ENCODE measurements at regions not wholly inside any gene's neighbourhood (a gene's known extent, or its start where the extent isn't known, plus 50 kb on each side); places are given as distances from the start of the nearest gene placed in this dataset.

DNA sequence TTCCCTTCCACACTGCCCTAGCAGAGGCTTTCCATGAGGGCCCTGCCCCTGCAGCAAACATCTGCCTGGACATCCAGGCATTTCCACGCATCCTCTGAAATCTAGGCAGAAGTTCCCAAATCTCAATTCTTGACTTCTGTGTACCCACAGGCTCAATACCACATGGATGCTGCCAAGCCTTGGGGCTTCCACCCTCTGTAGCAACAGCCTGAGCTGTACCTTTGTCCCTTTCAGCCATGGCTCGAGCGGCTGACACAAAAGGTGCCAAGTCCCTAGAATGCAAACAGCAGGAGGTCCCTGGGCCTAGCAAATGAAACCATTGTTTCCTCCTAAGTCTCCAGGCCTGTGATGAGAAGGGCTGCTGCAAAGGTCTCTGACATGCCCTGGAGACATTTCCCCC is 744.5 kb upstream of the LINC00305 start (continued):
- TF ChIP-seq, protein P1, sequence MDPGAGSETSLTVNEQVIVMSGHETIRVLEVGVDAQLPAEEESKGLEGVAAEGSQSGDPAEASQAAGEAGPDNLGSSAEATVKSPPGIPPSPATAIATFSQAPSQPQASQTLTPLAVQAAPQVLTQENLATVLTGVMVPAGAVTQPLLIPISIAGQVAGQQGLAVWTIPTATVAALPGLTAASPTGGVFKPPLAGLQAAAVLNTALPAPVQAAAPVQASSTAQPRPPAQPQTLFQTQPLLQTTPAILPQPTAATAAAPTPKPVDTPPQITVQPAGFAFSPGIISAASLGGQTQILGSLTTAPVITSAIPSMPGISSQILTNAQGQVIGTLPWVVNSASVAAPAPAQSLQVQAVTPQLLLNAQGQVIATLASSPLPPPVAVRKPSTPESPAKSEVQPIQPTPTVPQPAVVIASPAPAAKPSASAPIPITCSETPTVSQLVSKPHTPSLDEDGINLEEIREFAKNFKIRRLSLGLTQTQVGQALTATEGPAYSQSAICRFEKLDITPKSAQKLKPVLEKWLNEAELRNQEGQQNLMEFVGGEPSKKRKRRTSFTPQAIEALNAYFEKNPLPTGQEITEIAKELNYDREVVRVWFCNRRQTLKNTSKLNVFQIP (CRISPR knock-in tag; IDR thresholded peaks at IDR 0.05; ENCODE audit: borderline replicate concordance, low read depth) = no peak
- no peak for TF ChIP-seq RARB (CRISPR knock-in tag; IDR thresholded peaks at IDR 0.05)
- no peak for TF ChIP-seq ZNF8 (CRISPR knock-in tag; IDR thresholded peaks at IDR 0.05)

- no peak for TF ChIP-seq RARB (CRISPR knock-in tag; IDR thresholded peaks at IDR 0.05)
- no peak for ATAC-seq
These were observed 740.1 kb upstream of the LINC00305 start for GRCh38 chr18:64888956-64889355.

- ATAC-seq = no peak
- TF ChIP-seq ZNF8 (CRISPR knock-in tag; IDR thresholded peaks at IDR 0.05) = no peak
- TF ChIP-seq, protein P1 (CRISPR knock-in tag; IDR thresholded peaks at IDR 0.05; ENCODE audit: borderline replicate concordance, low read depth) = no peak
- no peak for TF ChIP-seq TCF4 (CRISPR knock-in tag; IDR thresholded peaks at IDR 0.05; ENCODE audit: borderline replicate concordance)
- no peak for TF ChIP-seq OSR1 (CRISPR knock-in tag; IDR thresholded peaks at IDR 0.05)
- no peak for TF ChIP-seq ARNTL (CRISPR knock-in tag; IDR thresholded peaks at IDR 0.05; ENCODE audit: borderline replicate concordance, low read depth)
- TF ChIP-seq PPARA (CRISPR knock-in tag; IDR thresholded peaks at IDR 0.05; ENCODE audit: borderline replicate concordance) = no peak
- TF ChIP-seq ZFP30 (CRISPR knock-in tag; IDR thresholded peaks at IDR 0.05) = no peak
- no peak for TF ChIP-seq BACH2 (CRISPR knock-in tag; IDR thresholded peaks at IDR 0.05; ENCODE audit: borderline replicate concordance)
- no peak for TF ChIP-seq TOX (CRISPR knock-in tag; IDR thresholded peaks at IDR 0.05; ENCODE audit: borderline replicate concordance)
- no peak for TF ChIP-seq ZNF70 (CRISPR knock-in tag; IDR thresholded peaks at IDR 0.05)
- TF ChIP-seq CREB5 (CRISPR knock-in tag; IDR thresholded peaks at IDR 0.05; ENCODE audit: low read depth) = no peak
- no peak for TF ChIP-seq ZFP3 (CRISPR knock-in tag; IDR thresholded peaks at IDR 0.05)
- TF ChIP-seq, protein P2, sequence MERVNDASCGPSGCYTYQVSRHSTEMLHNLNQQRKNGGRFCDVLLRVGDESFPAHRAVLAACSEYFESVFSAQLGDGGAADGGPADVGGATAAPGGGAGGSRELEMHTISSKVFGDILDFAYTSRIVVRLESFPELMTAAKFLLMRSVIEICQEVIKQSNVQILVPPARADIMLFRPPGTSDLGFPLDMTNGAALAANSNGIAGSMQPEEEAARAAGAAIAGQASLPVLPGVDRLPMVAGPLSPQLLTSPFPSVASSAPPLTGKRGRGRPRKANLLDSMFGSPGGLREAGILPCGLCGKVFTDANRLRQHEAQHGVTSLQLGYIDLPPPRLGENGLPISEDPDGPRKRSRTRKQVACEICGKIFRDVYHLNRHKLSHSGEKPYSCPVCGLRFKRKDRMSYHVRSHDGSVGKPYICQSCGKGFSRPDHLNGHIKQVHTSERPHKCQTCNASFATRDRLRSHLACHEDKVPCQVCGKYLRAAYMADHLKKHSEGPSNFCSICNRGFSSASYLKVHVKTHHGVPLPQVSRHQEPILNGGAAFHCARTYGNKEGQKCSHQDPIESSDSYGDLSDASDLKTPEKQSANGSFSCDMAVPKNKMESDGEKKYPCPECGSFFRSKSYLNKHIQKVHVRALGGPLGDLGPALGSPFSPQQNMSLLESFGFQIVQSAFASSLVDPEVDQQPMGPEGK (CRISPR knock-in tag; IDR thresholded peaks at IDR 0.05; ENCODE audit: borderline replicate concordance) = no peak
These were observed 738.1 kb upstream of the LINC00305 start for GRCh38 chr18:64886995-64887394.

DNA sequence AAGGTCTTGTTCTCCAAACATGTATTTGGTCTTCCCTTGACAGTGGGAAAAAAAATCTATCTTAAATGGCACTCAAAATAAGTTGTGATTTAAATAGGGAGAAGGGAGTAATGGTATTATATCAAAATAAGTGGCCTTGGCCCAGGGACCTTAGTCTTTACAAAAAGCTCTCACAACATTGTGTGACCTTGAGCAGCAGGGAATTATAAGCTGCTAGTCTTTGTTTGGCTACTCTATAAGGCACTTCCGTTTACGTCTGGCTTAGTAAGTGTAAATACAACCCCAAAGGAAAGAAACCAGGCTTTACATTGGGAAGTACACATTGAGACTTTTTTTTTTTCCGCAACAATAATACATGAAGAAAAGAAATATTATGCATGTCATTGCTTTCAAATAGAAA is 734.0 kb upstream of the LINC00305 start:
- TF ChIP-seq ZNF8 (CRISPR knock-in tag; IDR thresholded peaks at IDR 0.05) (no peak), TCF4 (CRISPR knock-in tag; IDR thresholded peaks at IDR 0.05; ENCODE audit: borderline replicate concordance) (no peak), ZFP3 (CRISPR knock-in tag; IDR thresholded peaks at IDR 0.05) (no peak), RARB (CRISPR knock-in tag; IDR thresholded peaks at IDR 0.05) (no peak), OSR1 (CRISPR knock-in tag; IDR thresholded peaks at IDR 0.05) (no peak), GLIS3 (CRISPR knock-in tag; IDR thresholded peaks at IDR 0.05) (no peak), CREB5 (CRISPR knock-in tag; IDR thresholded peaks at IDR 0.05; ENCODE audit: low read depth) (no peak), ZFP30 (CRISPR knock-in tag; IDR thresholded peaks at IDR 0.05) (no peak), SNAI2 (CRISPR knock-in tag; IDR thresholded peaks at IDR 0.05) (no peak), ISL1 (CRISPR knock-in tag; IDR thresholded peaks at IDR 0.05) (no peak), BACH2 (CRISPR knock-in tag; IDR thresholded peaks at IDR 0.05; ENCODE audit: borderline replicate concordance) (no peak), ARNTL (CRISPR knock-in tag; IDR thresholded peaks at IDR 0.05; ENCODE audit: borderline replicate concordance, low read depth) (no peak), ZNF70 (CRISPR knock-in tag; IDR thresholded peaks at IDR 0.05) (no peak), CSRNP3 (CRISPR knock-in tag; IDR thresholded peaks at IDR 0.05) (no peak), ESRRG (CRISPR knock-in tag; IDR thresholded peaks at IDR 0.05) (no peak)
- TF ChIP-seq, protein P2 (CRISPR knock-in tag; IDR thresholded peaks at IDR 0.05; ENCODE audit: borderline replicate concordance) = no peak
- TF ChIP-seq, protein P3, sequence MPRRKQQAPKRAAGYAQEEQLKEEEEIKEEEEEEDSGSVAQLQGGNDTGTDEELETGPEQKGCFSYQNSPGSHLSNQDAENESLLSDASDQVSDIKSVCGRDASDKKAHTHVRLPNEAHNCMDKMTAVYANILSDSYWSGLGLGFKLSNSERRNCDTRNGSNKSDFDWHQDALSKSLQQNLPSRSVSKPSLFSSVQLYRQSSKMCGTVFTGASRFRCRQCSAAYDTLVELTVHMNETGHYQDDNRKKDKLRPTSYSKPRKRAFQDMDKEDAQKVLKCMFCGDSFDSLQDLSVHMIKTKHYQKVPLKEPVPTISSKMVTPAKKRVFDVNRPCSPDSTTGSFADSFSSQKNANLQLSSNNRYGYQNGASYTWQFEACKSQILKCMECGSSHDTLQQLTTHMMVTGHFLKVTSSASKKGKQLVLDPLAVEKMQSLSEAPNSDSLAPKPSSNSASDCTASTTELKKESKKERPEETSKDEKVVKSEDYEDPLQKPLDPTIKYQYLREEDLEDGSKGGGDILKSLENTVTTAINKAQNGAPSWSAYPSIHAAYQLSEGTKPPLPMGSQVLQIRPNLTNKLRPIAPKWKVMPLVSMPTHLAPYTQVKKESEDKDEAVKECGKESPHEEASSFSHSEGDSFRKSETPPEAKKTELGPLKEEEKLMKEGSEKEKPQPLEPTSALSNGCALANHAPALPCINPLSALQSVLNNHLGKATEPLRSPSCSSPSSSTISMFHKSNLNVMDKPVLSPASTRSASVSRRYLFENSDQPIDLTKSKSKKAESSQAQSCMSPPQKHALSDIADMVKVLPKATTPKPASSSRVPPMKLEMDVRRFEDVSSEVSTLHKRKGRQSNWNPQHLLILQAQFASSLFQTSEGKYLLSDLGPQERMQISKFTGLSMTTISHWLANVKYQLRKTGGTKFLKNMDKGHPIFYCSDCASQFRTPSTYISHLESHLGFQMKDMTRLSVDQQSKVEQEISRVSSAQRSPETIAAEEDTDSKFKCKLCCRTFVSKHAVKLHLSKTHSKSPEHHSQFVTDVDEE (CRISPR knock-in tag; IDR thresholded peaks at IDR 0.05) = no peak
- ATAC-seq = no peak
